A673 (cell line): ENCODE measurements at regions not wholly inside any gene's neighbourhood (a gene's known extent, or its start where the extent isn't known, plus 50 kb on each side); places are given as distances from the start of the nearest gene placed in this dataset.
A peak's percentile ranks its signal among the peaks of the same experiment; 100 is the strongest.

ENCODE experiments used
- BruUV-seq: library from RNA; stranded (reverse); fragments of 400-500 nt; replicated peaks from 2 replicates; lab custom pipeline; 2021; lab: Mats Ljungman, UMichigan
- CTCF ChIA-PET: fragments of 300-600 bp; sonication (Branson Sonifier 250); formaldehyde crosslinking; loops from one replicate; lab custom pipeline; 2022; ENCODE audit warnings: antibody characterized with exemption; lab: Charles Lee
- POLR2A ChIA-PET: fragments of 300-600 bp; sonication (Branson Sonifier 250); formaldehyde crosslinking; loops from one replicate; lab custom pipeline; 2022; ENCODE audit warnings: antibody characterized with exemption; ENCODE audit not compliant: low non-redundant PET; lab: Charles Lee
- DNase-seq: peaks from one replicate; pipeline ENCODE4 v3.0.0-alpha.2; 2015; ENCODE audit warnings: low spot score
- H3K27ac ChIP-seq: fragments of 200-600 bp; sonication (generic); 2 replicates; pipeline ENCODE4 v1.5.1; 2016; ENCODE audit warnings: mixed run types, low read depth, mild to moderate bottlenecking, mixed read lengths, antibody characterized with exemption, low read length; ENCODE audit not compliant: poor library complexity, severe bottlenecking
- H3K27me3 ChIP-seq: fragments of 200-600 bp; sonication (generic); replicated peaks from 2 replicates; pipeline ENCODE4 v1.6.1; 2017; ENCODE audit warnings: mixed run types, low read depth, mild to moderate bottlenecking, mixed read lengths, antibody characterized with exemption, low read length; ENCODE audit not compliant: insufficient read depth, poor library complexity
- H3K36me3 ChIP-seq: fragments of 200-600 bp; sonication (generic); 2 replicates; pipeline ENCODE4 v1.6.1; 2016; ENCODE audit warnings: mixed run types, mild to moderate bottlenecking, mixed read lengths, antibody characterized with exemption, low read length; ENCODE audit not compliant: insufficient read depth, poor library complexity, severe bottlenecking
- H3K4me1 ChIP-seq: fragments of 200-600 bp; sonication (generic); 2 replicates; pipeline ENCODE4 v1.6.1; 2017; ENCODE audit warnings: mixed run types, mild to moderate bottlenecking, mixed read lengths, antibody characterized with exemption, low read length; ENCODE audit not compliant: insufficient read depth, poor library complexity, severe bottlenecking
- H3K4me3 ChIP-seq: fragments of 200-600 bp; sonication (generic); 2 replicates; pipeline ENCODE4 v1.5.1; 2016; ENCODE audit warnings: low read depth, mixed run types, mild to moderate bottlenecking, mixed read lengths, low read length; ENCODE audit not compliant: poor library complexity, severe bottlenecking
- H3K9me3 ChIP-seq: fragments of 200-600 bp; sonication (generic); 2 replicates; pipeline ENCODE4 v1.6.1; 2016; ENCODE audit warnings: mixed run types, low read depth, mild to moderate bottlenecking, mixed read lengths, antibody characterized with exemption, low read length; ENCODE audit not compliant: poor library complexity, severe bottlenecking
- EZH2 ChIP-seq: fragments of 200-600 bp; sonication (generic); IDR thresholded peaks from 2 replicates; pipeline ENCODE4 v1.6.1; 2017; ENCODE audit warnings: borderline replicate concordance, low read depth, mild to moderate bottlenecking, mixed read lengths, antibody characterized with exemption, low read length; ENCODE audit not compliant: poor library complexity, severe bottlenecking
- intact Hi-C: fragments of 100-400 bp; cut with micrococcal nuclease; formaldehyde crosslinking; loops from one replicate; pipeline ENCODE4 v1.10.0; 2022; ENCODE audit not compliant: unreplicated experiment
- TF ChIP-seq, protein P1 (sequence below): fragments of 300-800, 200-600 bp; sonication (generic); conservative IDR thresholded peaks from 2 replicates; pipeline ENCODE4 v1.5.1; 2017; ENCODE audit warnings: low read depth, mild to moderate bottlenecking, antibody characterized with exemption, low read length, moderate library complexity, mixed read lengths

DNA sequence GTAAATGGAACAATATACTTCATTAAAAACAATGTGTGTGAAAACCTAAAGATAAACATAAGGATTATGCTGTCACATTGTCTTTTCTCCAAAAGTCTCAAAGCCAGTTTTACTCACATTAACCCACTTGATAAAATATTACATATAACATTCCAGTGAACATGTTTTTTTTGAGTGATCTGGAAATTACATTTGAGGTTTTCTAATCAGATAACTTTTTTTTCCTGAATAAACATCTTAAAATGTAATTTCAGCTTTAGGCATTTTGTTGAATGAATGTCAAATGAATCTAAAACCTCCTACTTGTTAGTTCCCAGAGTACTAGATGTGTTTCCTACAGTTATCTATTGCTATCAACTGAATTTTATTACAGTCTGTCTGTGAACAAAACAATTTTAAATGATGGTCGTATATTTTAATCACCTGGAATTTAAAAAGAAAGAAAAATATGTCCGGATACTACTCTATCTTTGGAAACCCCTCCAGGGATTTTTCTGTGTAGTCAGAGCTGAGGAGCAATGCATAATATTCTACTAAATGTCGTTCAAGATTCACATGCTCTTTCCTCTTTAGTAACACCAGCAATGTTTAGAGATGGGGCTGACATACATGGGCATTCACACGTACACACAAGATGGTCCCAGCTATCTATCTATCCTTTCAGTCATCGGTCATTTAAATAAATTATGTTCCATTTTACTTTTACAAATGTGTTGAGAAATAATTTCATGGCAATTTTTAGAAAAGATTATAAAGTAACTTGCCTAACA is 283.9 kb downstream of the KLF12 start:
- intact Hi-C loops: no loop called here
- Histone ChIP-seq H3K27ac (no peak overlapping the region), H3K9me3 (no peaks in the 10 kb centered on the region), H3K4me3 (no peak overlapping the region), H3K4me1 (peaks cover 35% of the 10 kb centered on the region), H3K27me3 (no peaks in the 10 kb centered on the region), H3K36me3 (no peaks in the 10 kb centered on the region)
- TF ChIP-seq EZH2: no peak
- TF ChIP-seq, protein P1, sequence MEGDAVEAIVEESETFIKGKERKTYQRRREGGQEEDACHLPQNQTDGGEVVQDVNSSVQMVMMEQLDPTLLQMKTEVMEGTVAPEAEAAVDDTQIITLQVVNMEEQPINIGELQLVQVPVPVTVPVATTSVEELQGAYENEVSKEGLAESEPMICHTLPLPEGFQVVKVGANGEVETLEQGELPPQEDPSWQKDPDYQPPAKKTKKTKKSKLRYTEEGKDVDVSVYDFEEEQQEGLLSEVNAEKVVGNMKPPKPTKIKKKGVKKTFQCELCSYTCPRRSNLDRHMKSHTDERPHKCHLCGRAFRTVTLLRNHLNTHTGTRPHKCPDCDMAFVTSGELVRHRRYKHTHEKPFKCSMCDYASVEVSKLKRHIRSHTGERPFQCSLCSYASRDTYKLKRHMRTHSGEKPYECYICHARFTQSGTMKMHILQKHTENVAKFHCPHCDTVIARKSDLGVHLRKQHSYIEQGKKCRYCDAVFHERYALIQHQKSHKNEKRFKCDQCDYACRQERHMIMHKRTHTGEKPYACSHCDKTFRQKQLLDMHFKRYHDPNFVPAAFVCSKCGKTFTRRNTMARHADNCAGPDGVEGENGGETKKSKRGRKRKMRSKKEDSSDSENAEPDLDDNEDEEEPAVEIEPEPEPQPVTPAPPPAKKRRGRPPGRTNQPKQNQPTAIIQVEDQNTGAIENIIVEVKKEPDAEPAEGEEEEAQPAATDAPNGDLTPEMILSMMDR: no peak
- CTCF ChIA-PET: no interaction called here
- no peak for DNase-seq
- POLR2A ChIA-PET: no interaction called here
- no TSS peak for BruUV-seq

DNA sequence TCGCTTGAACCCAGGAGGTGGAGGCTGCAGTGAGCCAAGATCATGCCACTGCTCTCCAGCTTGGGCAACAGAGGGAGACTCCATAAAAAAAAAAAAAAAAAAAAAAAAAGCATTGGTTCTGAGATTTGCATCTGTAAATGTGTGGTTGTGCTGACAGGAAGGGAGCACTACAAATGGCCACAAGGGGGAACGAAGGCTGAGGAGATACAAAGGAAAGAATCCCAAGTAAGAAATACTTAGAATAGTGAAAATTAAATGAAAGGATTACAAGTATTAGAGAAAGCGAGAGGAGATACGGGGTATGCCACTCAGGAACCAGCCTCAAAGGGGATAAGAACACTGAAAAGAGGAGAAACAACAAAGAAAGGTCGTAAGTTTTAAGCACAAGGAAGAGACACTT is 284.9 kb downstream of the KLF12 start:
- H3K27ac ChIP-seq: no peak overlapping the region
- no peaks in the 10 kb centered on the region for H3K27me3 ChIP-seq
- no peaks in the 10 kb centered on the region for H3K36me3 ChIP-seq
- H3K9me3 ChIP-seq: no peaks in the 10 kb centered on the region
- POLR2A ChIA-PET: no interaction called here
- CTCF ChIA-PET: interaction anchor here (0.6 kb wide), 1 partner anchor 11 kb away, joined by 8 read pairs; no protein-coding TSS in a partner anchor
- TF ChIP-seq EZH2: no peak
- TF ChIP-seq, protein P1: peak; percentile 68
- no peak overlapping the region for H3K4me3 ChIP-seq
- DNase-seq: peak; percentile 79
- intact Hi-C loops: no loop called here
- H3K4me1 ChIP-seq: peaks cover 38% of the 10 kb centered on the region
- no TSS peak for BruUV-seq

DNA sequence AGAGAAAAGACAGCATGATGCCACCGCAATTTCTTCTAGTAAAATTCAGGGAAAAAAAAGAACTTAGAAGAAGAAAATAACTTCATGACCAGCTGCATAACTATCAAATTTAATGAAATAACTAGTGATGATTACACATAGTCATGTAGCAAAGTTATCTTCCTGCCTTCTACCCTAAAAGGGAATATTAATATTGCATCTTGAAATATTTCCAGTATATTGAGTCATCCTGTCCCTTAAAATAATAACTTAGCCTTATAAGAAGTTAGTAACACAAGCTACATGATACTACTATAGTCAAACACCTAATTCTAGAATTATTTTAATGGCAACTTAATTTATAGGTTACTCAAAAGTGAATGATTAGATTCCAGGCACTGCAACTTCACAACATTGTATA is 289.2 kb downstream of the KLF12 start:
- ChIA-PET POLR2A (no interaction called here), CTCF (no interaction called here)
- Histone ChIP-seq H3K9me3 (no peaks in the 10 kb centered on the region), H3K4me3 (no peak overlapping the region), H3K4me1 (peaks cover 22% of the 10 kb centered on the region), H3K27ac (no peak overlapping the region), H3K27me3 (no peaks in the 10 kb centered on the region), H3K36me3 (no peaks in the 10 kb centered on the region)
- TF ChIP-seq, protein P1: no peak
- no peak for TF ChIP-seq EZH2
- DNase-seq: no peak
- BruUV-seq: no TSS peak
- intact Hi-C loops: no loop called here
